GM19395 (cell line): ENCODE measurements at regions not wholly inside any gene's neighbourhood (a gene's known extent, or its start where the extent isn't known, plus 50 kb on each side); places are given as distances from the start of the nearest gene placed in this dataset.
"Not testable (repeated sequence)": the region's sequence is repeated elsewhere in the genome, so short reads cannot be mapped to it uniquely, and the experiment has no call there.

Experiments
- ATAC-seq: cut with Tn5 transposase; IDR thresholded peaks from one replicate; pipeline ENCODE4 v1.9.1; 2021; ENCODE audit warnings: mild to moderate bottlenecking, moderate library complexity; ENCODE audit not compliant: unreplicated experiment

- ATAC-seq, result no peak
Measured at GRCh38 chr5:34551911-34552433, 104.2 kb upstream of the RAI14 start.

DNA sequence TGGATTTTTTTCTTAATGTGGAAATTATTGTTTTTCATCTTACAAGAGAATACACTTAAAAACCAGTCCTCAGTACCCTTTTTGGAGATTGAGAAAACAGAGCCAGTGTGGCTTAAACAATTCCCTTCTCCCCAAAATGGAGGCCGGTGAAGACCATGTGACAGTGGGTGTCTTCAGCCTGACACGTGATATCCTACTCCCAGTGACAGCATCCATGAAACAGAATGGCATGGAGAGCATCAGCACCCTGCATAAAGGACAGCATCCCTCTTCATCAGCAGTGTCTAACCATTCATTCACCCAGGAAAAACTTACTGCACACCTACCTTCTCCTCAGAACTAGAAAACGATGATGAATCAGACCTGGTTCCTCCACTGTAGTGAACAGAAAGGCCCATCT lies 103.4 kb upstream of the RAI14 start:
- ATAC-seq, result no peak

- no peak for ATAC-seq
Measured at GRCh38 chr5:34553581-34553980, 102.5 kb upstream of the RAI14 start.

DNA sequence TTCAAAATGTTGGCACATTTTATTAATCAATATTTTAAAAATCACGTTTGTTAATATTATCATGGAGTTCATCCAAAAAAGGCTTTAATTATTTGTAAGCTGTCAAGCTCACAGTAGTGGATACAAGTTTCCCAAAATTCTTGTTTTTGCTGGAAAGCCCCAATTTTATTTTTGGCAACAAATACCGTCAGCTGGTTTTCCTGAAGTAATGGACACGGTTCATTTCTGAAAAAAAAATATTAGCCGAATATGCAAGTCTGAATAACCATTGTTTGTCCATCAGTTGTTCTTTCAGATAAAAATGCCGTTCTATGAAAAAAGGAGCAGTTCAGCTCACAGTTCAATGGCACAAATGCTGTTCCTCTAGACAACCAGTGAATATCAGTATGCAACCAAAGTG lies 101.5 kb upstream of the RAI14 start:
- ATAC-seq, result no peak

DNA sequence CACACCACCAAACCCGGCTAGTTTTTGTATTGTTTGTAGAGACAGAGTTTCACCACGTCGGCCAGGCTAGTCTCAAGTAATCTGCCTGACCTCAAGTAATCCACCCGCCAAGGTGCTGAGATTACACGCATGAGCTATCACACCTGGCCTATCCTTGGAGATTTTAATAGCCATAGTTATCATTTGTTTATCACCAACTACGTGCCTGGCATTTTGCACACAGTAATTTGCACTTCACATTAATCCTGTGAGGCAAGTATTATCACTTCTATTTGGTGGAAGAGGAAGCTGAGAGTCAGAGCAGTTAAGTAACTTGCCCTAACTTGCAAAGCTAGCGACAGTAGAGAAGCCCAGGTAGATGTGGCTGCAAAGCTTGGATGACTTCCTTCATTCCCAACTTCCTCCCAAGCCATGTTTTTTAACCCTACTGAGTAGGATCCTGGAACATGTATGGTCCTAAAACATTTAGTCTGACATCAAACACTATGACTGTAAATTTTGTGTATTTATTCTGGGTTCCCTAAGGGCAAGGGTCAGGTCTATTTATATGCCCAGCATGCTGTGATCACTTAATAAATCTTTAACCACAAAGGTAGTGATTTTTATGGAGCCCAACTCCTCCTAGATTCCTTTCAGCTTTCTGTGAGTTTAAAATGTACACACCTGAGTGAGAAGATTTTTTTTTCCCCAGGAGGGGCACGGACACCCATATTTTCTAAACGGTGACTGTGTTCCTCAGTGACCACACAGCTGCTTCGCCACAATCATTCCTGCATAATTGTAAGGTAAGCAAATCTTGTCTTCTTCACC lies 100.2 kb upstream of the RAI14 start:
- ATAC-seq, result no peak

DNA sequence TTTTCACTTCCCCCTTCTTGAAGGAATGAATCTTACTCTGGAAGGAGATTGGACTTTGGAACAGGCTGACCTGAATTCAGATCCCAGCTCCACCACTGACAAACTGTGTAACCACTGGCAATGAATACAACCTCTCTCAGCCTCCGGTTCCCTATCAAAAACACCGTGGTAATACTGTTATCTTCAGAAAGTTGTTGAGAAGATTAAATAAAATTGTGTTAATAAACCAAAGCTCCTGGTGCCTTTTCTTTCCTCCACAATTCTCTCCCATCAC lies 99.7 kb upstream of the RAI14 start:
- ATAC-seq, result no peak

DNA sequence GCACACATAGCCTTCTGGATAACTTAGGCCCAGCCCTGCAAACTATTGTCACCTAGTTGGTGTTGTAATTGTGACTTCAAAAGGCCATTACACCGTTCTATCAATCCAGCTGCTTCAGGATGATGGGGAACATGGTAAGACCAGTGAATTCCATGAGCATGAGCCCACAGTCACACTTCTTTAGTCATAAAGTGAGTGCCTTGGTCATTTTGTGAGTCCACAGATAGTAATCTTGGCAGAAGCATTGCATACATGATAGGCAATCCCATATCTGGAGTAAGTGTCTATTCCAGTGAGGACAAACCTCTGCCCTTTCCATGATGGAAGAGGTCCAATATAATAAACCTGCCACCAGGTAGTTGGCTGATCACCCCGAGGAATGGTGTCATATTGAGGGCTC lies 94.5 kb upstream of the RAI14 start:
- not testable (repeated sequence) for ATAC-seq

- ATAC-seq, result no peak
Measured at GRCh38 chr5:34562791-34563190, 93.3 kb upstream of the RAI14 start.

- ATAC-seq, result no peak
Measured at GRCh38 chr5:34563269-34563668, 92.9 kb upstream of the RAI14 start.

- ATAC-seq, result no peak
Measured at GRCh38 chr5:34563931-34564709, 92.0 kb upstream of the RAI14 start.

DNA sequence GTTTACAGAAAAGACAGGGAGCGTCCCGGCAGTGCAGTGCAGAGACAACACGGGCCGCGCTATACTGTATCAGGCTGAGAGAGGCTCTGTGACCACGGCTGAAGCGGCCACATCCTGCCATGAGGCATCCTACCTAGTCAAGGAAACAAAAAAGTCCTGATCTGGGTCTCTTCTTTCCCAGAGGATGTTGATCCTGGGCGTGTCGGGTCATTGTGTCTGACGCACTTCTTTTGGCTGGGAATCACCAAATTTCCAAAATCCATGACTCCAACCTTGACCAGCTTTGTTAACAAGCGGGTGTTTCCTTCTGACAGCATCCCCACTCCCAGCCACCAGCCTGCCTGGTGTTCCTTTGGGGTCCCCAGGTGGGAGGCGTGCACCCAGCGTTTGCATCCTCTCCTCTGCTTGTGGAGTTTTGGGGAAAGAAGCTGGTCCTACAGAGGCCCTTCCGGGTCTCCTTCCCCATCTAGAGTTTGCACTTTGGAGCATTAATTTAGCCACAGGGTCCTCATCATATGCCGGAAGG lies 91.4 kb upstream of the RAI14 start:
- ATAC-seq, result no peak

GRCh38 chr5:34570143-34570542 lies 86.0 kb upstream of the RAI14 start:
- ATAC-seq, result no peak

DNA sequence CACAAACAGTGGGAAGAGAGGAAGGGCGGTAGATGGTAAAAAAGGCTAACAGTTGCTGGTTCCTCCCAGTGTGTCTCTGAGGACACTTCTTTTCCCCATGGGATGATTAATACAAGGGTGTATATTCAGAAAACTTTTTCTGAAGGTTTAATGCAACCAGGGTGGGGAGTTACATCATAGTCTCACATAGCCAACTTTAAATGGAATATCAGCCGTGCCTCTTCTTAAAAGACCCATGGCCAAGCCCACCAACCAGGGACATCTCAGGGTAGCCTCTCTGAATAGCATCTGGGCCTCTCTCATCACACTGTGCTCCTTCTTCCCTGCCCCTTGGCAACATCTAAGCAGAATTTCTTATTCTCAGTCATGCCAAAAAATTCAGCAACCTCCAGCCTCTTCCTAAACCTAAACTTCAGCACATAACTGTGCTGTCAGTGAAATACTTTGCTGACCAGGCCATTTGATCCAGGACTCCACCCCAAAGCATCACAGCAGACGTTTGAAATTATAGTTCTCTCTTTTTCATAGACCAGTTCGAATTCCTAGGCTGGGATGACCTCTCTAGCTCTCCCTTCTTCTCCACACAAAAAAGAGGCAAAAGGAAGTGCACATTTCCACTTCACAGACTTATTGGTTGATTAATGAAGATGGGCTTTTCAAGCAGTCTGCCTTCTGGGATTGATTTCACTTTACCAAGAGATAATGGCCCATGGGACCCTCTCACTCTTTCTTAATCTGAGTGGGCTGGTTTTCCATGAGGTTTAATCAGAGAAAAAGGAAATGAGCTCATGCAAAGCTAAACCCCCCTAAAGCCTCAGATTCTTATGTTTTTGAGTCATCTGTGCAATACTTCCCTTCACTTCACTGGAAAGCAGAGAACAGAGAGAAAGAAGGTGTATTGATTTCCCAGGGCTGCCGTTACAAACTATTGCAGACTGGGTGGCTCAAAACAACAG lies 85.1 kb upstream of the RAI14 start:
- no peak for ATAC-seq

- no peak for ATAC-seq
Measured at GRCh38 chr5:34571677-34572041, 84.5 kb upstream of the RAI14 start.

DNA sequence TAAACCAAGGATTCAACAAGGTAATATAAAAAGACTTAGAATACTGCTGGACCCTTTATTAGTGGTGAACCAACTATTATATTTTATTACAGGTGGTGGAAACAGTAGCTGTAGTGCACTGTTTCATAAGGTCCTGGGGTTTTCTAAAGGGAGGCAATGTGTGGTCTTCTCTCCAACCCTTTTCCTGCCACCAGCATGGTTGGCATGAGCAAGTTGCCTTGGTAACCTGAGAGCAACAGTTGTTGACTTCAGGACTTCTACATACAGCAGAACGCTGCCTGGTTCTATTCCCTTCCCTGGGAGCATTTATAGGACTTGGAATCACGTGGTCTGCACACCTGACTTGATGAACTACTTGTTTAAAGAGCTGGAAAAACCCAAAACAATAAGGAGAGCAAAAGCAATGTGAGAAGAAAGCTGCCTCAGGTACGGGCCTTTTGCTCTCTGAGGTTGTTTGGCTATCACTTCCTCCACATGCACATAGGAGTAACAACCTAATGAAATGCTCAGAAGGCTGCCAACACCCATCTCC lies 81.1 kb upstream of the RAI14 start:
- no peak for ATAC-seq

GRCh38 chr5:34576891-34577666 lies 79.0 kb upstream of the RAI14 start:
- ATAC-seq, result no peak

GRCh38 chr5:34578962-34579361 lies 77.2 kb upstream of the RAI14 start:
- no peak for ATAC-seq

GRCh38 chr5:34580983-34581382 lies 75.1 kb upstream of the RAI14 start:
- no peak for ATAC-seq

DNA sequence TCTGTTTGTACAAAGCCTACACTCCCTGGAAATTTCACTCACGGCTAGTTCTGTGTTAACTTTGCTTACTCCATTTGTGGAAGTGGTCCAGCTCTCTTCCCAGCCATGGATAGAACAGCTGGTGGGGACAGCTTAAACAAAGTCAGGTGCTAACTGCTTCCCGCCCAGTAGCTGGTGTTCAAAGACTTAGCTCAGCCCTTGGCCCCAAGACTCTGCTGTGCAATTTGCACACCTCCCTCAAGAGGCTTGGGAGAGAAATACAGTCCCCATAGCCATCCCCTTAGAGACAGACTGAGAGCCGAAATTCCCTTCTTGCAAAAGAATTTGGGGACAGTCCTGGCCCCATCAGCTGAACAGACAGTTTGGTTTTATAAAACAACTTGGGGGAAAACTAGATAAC lies 73.8 kb upstream of the RAI14 start:
- ATAC-seq, result no peak

DNA sequence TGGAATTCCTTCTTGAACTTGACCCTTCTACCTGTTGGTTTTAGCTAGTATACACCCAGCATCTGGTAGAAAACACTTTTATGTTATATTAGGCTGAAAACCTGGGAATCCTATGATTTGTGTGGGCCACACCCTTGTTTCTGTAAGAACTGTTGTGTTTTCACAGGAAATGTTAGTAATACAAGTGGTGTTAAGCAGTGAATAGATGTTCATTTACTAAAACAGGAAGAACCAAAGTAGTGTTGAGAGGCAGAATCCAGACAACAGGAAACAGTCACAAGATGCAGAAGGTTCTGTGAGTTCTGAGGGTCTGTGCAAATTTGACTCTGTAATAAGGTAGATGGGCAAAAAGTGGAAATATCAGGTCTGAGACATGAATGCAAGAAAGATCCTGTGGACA lies 73.0 kb upstream of the RAI14 start:
- ATAC-seq, result no peak
